GM11168 (cell line): ENCODE measurements at regions not wholly inside any gene's neighbourhood (a gene's known extent, or its start where the extent isn't known, plus 50 kb on each side); places are given as distances from the start of the nearest gene placed in this dataset.

Experiments used
- in situ Hi-C: fragments of 300-500 bp; cut with MboI; formaldehyde crosslinking; loops from one replicate; pipeline ENCODE4 v1.12.0; 2022; ENCODE audit warnings: low sequenced_read_pairs; ENCODE audit not compliant: unreplicated experiment

DNA sequence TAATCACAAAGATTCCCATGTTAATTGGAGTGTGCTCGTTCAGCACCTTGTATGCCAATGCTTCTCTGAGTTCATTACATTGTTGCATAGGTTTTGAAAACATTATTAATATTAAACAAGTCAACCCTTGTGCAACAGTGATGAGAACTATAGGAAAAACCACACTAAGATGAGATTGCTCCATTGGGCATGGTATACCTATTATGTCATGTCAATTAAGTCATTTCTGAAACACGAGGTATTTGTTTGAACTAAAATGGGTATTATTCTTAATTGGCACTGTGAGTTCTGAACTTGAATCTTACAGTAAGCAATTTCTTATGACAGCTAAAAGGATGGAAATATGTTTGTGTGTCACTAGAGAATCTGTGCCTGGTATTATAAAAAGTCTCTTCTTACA is 447.7 kb downstream of the EFNA5 start:
- in situ Hi-C loops: no loop called here

DNA sequence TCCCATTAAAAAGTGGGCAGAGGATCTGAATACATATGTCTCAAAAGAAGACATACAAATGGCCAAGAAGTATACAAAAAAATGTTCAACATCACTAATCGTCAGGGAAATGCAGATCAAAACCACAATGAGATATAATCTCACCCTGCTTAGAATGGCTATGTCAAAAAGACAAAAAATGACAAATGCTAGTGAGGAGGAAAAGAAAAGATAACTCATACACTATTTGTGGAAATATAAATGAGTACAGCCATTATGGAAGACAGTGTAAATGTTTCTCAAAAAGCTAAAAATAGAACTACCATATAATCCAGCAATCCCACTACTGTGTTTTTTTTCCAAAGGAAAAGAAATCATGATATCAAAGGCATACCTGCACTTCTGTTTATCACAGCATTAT is 450.7 kb downstream of the EFNA5 start:
- in situ Hi-C loops: no loop called here

DNA sequence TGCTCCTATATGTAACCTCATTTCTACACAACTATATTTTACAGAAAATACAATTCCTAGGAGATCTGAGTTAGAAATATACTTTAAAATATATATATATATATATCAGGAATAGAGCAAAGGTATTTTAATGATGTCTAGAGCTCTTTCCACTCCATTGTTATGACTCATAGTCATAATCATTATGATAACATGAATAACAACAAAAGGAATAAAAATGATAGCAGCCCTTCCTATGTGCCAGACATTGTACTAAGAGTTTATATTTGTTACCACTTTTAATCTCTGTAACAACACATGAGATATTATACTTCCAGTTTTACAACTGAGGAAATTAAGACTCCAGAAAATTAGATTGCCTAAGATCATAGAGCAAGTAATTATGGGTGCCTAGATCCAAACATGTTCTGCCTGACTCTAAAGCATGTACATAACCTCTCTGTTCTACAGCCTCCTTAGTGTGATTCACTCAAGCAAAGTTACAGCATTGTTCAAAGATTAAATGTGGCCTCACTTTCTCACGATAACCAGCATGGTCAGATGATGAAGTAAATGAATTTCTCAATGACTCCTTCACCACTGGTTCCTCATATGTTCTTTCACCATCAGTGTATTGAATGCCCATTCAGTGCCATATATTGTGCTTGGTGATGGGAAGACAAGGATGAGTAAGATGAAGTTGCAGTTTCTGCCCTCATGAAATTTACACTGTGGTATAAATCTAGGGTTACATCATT is 452.1 kb downstream of the EFNA5 start:
- in situ Hi-C loops: no loop called here

DNA sequence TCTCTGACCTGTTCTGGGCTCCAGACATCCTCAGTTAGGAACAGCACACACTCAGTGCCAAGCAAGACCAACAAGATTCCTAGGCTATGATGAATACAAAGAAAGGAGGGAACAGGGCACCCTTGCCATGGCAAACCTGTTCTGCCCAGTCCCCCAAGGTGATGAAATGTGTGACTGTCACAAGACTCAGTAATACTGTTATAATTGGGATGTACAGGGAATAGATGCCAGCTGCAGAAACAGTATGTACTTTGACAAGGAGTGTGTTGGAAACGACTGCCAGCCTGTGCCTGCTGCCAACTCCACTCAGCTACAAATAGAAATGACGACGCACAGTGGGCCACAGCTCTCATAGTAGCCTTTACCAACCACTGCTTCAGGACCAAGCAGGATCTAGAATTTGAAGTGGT is 453.0 kb downstream of the EFNA5 start:
- in situ Hi-C loops: no loop called here

DNA sequence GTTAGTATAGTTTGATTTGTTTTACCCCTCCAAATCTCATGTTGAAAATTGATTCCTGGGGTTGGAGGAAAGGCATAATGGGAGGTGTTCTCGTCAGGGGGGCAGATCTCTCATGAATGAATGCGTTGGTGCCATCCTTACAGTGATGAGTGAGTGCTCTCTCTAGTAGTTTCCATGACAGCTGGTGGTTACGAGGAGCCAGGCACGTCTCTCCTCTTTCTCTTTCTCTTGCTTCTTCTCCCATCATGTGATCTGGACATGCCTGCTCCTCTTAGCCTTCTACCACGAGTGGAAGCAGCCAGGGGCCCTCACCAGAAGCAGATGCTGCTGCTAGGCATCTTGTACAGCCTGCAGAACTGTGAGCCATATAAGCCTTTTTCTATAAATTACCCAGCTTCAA is 454.1 kb downstream of the EFNA5 start:
- in situ Hi-C loops: no loop called here

DNA sequence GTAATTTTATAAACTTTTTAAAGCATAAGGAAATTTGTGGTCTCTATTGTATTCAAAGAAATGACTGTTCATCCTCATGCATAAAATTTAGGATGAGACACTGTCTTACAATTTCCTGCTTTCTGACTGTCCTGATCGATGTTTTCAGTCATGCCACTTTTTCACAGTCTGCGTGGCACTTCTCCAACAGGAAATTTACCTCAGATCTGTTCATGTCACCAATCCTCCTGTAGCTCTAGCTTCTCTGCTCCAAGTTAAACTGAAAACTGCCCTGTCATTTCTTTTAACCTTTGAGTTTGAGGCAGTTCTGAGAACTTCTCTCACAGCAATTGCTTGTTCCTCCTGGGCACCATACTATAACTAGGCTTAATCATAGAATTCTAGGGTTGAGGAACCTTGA is 455.1 kb downstream of the EFNA5 start:
- in situ Hi-C loops: no loop called here

DNA sequence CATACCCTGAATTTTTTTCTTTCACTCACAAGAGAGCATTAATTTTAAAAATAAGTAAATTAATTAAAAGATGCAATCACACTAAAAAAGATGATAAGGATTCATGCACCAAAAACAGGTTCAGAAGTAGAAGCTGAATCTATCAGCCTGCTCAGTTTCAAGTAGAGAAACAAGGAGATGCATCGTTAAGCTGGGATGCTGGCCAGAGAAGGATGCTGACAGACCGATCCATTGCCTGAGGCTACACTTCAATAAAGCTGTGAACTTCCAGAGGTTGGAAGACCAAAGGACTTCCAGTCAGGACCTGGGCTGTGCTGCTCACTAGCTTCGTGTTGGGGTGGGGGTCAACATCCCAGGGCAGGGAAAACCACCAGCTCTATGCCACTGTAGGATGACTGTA is 457.7 kb downstream of the EFNA5 start:
- in situ Hi-C loops: no loop called here

DNA sequence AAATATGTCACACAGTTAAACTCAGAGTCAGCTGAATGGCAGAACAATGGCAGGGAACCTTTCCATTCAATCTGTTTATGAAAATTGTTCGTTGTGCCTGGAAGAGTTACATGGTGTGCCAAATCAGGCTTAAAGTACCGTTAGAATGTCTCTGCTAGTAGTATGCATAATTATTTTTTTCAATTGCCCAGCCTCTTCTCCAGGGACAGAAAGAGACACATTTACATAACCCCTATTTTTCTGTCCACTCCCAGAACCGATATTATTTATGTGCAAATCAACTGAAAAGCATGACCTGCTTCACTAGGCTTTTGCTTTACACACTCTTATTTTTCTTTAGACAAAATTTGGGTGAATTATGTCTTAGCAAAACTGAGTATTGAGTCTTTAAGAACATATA is 459.1 kb downstream of the EFNA5 start:
- in situ Hi-C loops: no loop called here

DNA sequence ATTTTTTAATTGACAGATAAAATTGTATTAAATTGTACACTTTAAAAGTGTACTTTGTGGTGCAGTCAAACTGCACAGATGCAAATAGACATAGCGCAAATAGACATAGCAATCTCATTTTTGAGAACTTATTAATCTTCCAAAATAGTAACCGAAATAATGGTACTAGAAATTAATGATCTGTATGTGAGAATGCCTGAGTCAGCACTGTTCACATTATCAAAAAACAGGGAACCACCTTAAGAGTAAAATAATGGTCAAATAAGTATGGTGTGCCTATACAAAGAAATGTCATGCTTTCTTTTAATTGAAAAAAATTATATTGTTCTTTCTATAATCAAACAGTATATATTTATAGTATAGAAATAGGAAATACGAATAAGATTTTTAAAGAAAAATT is 461.9 kb downstream of the EFNA5 start:
- in situ Hi-C loops: no loop called here

DNA sequence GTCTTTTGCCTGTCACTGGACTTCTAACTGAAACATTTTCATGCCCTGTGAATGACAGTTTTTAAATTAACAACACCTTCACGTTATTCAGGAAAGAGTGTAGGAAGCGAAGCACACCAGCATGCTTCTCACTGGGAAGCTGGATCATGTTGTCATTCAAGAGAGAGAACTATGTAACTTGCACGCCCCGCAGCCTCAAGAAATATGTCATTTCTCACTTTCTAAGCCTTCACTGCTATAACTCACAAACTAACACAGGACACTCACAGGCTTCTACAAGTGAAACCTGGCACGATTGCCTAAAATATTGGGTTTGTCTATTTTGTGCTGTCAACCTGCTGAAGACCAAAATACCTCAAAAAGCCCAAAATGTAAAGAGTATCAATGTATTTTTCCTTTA is 466.3 kb downstream of the EFNA5 start:
- in situ Hi-C loops: no loop called here

DNA sequence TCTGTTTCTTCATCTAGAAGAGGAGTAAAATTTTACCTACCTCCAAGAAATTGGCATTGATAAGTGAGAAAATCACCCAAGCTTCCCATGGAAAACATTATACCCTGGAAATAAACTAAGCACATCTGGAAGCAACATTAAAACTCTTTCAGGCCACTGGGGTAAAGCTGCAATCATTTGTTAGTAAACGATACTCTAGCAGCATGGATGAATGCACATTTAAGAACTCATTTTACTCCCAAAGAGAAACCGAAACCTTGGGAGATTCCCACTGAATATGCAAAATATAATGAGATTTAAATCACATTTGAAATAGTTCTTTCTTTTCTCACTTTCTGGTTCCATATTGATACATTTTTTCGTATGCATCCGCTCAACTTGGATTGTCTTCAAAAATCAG is 467.5 kb downstream of the EFNA5 start:
- in situ Hi-C loops: no loop called here

DNA sequence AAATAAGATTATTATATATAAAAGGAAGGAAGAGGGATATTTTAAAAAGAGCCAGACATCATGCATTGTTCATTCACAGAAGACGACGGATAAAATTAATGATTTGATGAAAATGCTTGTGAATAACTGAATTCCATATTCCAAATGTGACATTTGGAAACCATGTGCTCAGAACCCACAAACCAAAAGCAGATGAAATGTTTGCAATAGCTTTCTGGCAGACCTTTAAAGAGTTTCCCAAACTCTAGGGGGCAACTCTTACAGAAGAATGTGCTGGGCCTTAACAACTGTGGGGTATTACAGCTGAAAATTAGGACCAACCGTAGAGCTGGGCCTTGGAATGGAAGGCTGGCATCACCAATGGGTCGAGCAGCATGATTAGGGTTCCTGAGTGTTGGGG is 471.0 kb downstream of the EFNA5 start:
- in situ Hi-C loops: no loop called here

DNA sequence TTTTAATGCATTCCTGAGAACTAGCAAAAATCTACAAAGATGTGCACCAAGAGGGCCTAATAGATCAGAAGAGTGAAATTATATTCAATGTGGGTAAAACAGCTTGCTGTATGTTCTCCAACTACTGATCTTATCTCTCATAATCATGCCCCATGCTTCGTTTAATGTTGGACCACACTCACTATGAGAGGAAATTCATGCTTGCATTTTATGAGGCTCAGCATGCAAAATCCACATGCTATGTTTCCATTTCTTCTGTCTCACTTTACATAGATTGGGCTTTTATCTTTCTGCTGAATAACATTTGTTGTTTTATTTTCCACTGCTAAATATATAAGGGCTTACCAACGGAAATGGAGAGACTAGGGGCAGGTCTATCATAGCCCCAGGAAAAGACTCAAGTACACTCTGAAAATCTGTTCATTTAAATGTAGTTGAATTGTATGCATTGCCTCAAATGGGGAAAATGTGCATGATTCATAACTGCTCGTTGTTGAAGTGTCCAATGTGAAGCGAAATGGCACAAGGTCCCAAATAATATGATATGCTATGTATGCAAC is 474.2 kb downstream of the EFNA5 start:
- in situ Hi-C loops: no loop called here

DNA sequence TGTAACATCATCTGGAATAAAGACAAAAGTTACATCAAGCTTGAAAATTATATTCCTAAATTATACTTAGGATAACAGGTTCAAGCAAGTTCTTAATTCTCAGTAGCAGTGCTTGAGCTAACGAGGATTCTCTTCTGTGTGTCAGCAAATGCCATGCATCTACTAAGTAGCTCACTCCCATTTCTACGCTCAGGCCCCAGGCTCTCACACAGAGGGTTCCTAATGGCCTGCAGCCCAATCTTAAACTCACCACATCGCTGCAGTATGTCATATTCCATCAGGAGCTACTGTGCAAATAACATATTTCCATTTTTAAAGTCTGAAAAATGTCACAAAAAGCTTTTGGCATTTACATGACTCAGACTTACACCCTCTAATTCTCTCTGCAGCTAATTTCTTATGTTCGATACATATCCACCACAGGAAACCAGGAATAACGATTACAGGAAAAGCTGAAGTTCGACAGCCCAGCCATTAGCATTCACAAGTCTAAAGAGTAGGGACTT is 474.8 kb downstream of the EFNA5 start:
- in situ Hi-C loops: no loop called here

DNA sequence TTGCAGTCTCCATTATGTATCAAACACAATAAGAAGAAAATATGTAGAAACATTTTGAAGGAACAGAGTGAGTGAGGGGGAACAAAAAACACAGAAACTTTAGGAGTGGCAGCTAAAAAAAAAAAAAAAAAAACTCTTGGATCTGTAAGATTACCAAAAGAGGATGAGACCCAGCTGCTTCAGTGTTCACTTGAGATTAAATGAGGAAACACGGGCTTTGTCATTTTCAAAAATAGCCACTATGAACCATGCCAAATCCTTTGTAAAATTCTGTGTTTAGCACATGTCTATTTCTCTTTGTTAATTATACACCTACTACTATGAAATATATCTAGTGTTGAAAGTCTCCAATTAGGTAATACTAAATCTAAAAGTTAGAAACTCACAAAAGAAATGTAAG is 485.9 kb downstream of the EFNA5 start:
- in situ Hi-C loops: no loop called here

DNA sequence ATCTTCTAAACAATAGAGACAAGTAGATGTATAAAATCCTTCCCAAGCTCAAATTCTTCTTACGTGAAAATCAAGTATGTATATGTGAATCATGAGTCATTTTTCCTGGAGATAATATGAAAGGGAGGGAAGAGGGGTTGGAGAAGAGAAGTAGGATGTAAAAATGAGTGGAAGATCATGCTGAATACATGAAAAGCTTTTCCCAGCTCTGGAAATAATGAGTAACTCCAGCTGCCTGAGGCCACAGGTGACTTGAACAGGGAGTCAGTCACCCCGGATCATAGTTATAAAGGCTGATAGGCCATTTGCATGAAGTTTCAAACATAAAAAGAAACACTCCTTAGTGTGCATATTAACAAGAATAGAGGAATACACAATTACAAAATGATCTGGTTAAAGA is 486.7 kb downstream of the EFNA5 start:
- in situ Hi-C loops: no loop called here

DNA sequence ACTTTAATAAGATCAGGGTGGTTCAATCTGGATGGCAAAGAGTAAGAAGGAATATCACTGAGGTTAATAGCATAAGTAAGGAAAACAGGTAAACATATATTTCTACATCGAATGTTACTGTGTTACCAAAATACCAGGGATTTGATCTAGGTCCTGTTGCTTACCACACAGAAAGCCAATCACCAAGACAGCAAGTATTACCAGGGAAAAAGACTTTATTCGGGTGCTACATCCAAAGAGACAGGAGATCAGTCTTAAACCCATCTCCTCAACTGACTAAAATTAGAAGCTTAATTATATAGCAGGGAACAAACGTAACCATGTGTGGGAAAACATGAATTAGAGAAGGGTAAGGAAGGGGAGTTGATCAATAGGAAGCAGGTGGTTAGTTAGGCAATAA is 500.1 kb downstream of the EFNA5 start:
- in situ Hi-C loops: no loop called here

DNA sequence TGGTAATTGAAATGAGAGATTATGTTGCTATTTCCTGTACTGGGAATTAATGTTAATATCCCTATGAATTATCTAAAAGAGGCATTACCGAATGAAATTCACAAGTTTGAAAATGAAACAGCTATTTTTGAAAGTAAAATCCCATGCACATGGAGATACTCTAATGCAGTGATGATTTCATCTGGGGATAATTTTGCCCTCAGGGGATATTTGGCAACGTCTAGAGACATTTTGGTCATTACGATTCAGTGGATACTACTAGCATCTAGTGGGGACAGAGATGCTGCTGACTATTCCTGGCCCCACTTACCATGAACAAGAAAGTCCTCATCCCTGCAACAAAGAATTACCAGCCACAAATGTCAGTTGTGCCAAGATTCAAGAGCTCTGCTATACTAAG is 500.9 kb downstream of the EFNA5 start:
- in situ Hi-C loops: no loop called here

DNA sequence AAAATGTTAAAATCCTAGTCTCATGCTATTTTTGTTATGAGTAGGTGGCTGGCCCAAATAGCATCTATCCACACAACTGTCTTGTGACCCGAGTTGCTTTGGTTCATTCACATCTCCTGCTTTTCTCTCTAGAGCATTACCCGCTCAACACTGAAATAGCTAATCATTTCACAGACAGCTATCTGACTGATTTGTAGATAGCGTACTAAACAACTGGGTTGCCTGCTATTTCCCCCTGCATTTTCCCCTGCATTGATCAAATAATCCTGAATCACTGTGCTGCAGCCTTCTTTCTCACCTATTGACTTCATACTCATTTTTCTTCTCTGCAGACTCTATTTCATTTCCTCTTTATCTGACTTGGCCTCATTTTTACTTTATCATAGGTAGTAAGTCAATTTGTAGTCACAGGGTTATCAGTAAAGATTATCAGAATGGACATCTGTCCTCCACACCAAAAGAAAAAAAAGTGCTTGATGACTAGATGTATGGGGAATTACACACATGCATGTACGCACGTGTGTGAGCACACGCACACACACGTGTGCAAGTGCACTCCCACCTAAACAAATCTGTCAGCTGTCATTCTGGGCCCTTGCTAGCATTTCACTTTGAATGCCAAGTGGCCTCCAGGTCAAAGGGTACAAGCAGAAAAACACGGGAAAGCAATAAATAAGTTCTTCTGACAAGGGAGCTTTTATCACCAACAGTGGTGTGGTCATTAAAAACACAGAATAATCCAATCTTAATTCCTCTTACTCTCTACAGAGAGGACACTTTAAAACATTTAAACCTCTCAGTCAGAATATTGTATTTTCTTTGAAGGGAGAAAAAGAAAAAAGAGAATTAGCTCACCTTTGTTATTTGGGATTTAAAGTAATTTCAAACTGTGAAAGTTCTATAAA is 501.6 kb downstream of the EFNA5 start:
- in situ Hi-C loops: no loop called here

DNA sequence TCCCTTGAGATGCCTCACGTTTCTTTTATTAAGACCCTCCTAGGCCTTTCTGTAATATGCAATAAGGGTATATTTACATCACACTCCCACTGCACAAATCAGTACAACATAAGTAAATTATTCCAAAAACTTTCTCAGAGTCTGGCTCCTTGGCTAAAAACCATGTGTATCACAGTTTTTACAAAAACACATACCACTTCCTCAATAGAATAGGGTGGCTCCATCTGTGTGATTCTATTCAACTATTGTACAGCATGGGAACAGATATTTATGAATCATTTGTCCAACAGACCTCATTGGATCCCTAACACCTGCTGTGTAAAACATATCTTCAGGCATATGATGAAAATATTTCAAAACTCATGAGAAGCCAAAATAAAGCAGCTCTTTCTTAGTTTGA is 502.7 kb downstream of the EFNA5 start:
- in situ Hi-C loops: no loop called here

DNA sequence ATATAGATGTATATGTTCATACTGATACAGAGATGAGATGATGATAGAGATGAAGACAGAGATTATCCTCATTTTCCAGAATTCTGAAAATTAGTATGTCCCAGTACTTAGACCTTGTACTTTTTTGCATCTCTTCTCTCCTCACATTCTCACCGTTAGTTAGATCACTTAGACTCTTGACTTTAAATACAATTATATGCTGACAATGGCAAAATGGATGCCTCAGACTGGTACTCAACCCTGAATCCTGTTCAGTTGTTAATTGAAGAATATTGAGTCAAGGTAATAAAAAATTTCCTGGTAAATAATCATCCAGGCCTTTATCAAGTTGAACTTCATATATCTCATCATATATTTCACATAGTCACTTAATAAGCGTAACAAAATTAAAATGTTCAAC is 505.4 kb downstream of the EFNA5 start:
- in situ Hi-C loops: no loop called here
